Daoy (cell line): ENCODE measurements at regions not wholly inside any gene's neighbourhood (a gene's known extent, or its start where the extent isn't known, plus 50 kb on each side); places are given as distances from the start of the nearest gene placed in this dataset.

Source experiments
- DNase-seq: peaks from one replicate; pipeline ENCODE4 v3.0.0-alpha.2; 2015; ENCODE audit warnings: low read depth

DNA sequence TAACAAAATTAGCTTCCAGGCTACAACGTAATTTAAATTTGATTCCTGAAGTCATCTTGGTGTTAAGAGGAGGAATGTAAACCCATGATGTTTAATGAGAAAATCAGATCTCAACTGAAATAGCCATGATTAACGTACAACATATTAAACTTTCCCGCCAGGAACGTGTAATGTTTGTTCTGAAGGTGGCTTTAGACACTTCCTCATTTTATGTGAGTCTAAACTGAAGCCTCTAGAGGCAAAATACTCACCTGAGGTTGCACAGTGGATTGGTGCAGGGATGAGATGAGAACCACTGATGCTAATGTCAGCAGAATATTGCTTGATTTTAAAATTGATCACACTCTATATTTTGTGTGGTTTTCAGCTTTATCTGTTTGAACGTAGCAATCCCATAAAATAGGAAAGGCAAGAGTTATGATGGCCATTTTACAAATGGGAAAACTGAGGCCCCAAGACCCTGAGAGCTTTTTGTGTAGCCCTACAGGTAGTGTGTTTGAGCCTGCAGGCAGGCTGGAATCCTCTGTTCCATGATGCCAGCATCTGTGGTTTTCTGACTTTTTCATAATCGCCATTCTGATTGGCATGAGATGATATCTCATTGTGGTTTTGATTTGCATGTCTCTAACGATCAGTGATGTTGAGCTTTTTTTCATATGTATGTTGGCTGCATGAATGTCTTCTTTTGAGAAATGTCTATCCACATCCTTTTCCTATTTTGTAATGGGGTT is 243.7 kb upstream of the BMPER start:
- DNase-seq = no peak

DNA sequence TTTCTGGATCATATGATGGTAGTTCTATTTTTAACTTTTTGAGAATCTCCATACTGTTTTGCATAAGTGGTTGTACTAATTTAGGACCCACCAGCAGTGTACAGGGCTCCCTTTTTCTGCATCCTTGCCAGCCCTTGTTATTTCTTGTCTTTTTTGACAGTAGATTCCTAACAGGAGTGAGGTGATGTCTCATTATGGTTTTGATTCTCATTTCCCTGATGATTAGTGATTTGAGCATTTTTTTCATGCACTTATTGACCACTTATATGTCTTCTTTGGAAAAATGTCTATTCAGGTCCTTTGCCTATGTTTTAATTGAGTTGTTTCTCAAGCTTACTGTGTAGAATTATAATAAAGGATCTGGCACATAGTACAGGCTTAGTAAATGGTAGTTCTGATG is 238.8 kb upstream of the BMPER start:
- DNase-seq = peak; percentile 21

DNA sequence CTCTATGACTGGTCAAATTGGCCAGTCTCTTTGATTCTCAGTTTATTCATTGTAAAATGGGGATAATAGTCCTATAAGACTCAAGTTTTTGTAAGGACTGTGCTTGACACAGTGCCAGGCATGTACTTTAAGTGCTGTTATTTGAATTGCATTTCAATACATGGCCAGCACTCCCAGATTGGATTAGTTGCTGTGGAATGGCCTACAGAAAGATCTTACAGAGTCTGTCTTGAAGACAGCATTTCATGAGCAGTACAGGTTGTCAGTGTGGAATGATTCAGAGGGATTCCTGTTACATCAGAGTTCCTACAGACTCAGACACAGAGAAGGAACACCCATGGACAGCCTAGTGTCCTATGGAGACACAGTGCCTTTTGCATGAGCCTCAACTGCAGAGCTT is 238.1 kb upstream of the BMPER start:
- no peak for DNase-seq

DNA sequence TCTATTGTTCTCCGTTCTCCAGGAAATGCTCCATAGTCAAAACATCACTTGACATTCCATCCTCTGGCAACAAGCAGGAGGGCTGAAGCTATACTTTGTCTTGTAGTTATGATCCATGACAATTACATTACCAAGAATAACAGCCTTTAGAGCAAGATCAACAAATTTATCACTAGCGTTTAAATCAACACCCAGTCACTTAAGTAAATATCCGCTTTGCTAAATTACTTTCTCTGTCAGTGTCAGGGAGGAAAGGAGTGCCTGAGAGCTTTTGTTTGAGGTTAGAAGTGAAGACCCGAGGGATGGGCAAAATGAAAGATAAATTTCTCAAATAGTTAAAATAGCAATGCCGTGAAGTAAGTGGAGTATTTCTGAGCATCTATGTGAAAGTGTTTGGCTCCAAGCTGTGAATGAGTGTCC is 236.1 kb upstream of the BMPER start:
- peak; percentile 70 for DNase-seq

DNA sequence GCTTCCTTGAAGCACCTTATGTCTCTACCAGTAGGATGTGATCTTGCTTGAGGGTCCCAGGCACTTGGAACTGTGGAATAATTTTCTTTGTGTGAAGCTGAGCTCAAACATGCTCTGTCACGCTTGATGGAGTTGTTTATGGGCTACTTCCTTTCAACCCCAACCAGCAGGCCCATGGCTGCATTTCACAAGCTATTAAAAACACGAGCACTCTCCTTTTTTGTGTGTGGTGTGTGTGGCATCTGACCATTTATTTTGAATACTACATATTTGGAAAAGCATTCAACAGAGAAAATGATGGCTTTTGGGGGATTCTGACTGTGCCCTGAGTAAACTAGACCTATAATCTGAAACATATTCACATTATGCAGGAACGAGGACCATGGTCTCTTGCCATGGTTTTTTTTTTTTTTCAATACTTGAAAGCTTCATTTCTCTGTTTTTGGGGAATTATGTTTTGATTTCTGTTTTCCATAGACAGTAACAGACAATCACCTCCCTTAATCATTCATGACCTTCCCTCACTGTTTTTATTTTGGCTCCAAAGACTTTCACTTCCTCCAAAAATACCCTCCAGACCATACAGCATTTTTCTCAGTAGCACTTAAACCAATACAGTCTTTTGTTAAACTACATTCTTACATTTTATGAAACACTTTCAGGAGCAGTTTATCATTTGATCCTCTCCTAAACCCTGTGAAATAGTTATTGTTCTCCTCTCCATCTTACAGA is 233.6 kb upstream of the BMPER start:
- DNase-seq = no peak

DNA sequence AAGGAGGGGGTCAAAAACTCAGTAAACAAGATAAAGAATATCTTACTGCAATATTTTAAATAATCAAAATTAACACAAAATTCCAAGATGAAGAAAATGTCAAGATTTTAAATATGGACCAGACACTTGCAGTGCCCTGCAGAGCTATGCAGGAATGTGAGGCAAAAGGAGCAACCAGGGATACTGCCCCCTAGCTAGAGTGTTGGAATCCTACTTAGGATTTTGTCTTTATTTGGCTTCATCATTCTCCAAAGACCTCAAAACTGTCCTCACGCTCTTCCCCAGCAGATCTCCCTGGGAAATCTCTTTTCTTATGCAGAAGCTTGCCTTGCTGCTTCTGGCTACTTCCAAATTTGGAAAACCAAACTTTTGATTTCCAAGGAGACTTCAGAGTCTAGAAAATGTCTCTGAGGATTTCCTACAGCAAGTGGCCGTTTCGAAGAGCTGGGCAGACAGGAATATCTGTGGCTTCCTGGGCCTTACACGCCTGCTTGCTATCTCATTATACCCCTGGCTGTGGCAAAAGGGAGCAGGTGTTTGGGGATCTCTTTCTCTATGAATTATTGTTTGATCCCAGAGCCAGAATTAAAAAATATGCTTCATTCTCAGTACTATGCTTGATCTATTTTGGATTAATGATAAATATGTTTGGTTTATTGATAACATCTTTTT is 232.2 kb upstream of the BMPER start:
- DNase-seq = no peak

DNA sequence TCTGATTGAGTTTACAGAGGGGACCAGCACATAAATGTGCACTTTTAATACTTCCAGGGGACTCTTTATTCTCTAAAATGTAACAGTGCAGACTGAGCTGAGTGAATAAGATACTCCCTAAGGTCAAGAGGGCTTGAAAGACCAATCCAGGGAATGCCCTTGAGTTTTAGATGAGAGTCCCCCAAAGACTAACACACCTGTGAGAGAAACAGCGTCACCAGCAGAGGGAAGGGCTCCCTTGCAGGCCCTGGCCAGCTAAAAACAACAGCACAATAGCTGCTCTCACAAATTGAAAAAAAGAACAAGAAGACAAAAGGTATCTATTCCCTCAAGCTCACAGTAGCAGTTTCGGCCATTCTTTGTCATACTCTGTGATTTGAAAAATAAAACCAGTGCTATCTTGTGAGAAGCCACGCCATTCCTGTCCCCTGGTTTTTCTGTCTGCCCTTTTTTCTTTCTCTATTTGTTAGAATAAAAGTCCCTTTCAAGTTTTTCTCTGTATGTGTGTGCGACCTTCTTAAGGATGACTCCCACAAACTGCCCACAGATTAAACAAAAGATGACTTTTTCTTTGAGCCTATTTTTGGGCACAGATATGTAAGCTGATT is 230.4 kb upstream of the BMPER start:
- no peak for DNase-seq

DNA sequence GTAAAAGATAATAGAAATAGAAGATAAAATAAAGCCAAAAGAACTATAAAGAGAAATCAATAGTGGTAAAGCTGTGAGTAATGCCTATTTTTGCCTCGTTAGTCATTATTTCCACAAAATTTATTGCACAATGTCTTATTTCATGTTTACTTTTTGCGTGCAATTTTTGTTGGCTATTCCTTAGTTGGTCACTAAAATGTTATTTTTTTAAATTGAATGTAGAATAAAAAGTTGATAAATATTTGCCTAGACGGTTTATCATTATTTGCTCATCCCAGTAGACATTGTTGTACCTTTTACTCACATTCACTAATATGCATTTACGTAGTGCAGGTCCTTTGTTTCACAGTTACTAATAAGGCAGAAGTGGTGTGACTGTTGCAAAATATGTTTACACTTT is 227.8 kb upstream of the BMPER start:
- no peak for DNase-seq

DNA sequence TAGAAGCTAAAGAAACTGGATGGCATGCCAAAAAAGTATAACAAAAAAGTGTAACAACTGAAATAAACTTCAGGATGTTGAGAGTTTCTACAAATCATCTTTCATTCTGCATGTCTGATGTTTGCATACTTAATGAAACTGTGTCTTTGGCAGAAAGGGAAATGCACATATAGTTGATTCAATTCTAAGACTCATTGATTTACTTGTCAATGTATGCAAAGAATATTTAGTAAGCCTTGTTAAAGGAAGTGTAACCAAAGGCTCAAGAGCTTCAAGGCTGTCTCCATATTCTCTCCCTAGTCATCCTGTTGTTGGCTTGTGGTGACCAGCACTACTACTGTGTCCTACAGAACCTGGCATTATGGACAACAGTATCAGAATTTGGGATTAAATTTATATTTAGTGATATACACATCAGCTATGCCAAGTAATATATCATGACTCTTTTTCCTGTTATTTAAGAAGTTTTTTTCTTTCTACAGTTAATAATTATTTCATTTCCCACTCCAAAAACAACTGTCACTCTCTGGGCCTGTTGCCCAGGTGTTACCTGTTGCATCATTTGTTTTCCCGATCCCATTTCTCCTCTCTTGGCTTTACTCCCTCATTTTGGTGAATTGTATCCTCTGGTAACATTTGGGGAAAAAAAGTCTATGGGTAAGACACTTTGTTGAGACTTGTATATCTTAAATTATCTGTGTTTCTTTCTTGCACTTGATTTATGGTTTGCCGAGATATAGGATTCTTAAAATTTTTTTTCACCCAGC is 226.6 kb upstream of the BMPER start:
- no peak for DNase-seq

DNA sequence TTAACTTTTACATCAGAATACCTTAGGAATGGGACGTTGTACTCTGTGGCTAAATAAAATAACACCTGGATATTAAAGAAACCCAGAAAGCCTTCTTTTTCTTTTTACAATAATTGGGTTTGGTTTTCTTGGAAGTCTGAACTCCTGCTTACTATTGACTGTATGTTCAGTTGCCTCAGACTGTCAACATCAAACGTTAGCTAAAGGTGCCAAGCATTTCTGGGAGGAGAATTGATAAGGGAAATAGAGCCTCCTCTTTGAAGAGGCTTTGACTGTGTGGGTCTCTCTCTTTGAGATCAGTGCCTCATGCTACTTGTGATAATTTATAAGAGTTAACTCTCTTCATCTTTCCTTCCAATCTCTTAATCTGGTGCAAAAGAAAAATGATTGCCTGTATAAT is 224.7 kb upstream of the BMPER start:
- DNase-seq = no peak

DNA sequence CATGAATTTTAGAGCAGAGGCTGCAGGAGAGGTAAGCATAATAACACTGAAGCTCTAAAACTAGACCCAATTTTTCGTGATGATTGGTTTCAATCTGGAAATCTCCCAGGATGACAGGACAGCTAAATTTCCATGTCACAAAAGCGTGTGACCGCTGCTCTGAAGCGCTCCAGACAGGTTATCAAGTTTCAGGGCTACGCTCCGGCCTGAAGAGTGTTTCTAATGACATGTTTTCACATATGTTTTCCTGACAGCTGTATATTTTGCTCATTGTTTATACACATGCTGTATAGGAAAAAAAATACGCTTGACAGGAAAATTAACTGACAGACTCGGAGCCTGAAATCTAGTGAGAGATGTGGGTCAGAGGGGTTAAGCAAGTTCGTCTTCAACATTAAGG is 219.8 kb upstream of the BMPER start:
- DNase-seq = no peak

DNA sequence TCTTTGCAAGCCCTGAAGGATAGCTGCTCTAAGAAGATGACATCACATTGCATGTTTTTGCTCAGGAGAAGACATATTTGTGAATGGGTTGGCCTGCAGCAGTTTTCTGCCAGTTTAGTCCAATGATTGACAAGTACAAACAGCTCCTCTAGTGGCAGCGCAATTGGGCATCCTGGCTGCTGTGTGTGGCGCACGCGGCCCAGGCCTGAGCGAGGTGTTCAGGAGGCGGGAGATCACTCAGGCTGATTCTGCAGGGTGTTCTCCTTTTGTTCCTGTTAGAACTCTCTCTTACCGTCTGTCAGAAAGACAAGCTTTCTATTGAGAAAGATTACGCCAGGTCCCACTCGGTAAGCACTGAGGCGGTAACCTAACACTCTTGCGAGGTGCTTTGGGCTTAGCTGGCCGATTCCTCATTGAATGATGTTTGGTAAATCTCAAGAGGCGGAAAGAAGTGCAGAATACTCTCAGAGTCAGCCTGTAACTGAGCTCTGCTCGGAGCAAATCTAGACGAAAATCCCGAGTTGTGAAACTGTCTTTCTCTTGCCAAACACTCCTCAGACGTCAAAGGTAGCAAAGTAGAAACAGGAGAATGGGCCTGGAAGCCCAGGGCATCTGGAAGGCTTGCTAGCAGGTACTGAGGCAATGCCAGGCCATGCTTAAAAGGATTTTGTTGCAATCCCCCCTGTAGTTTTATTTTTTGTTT is 219.2 kb upstream of the BMPER start:
- peak; percentile 17 for DNase-seq

DNA sequence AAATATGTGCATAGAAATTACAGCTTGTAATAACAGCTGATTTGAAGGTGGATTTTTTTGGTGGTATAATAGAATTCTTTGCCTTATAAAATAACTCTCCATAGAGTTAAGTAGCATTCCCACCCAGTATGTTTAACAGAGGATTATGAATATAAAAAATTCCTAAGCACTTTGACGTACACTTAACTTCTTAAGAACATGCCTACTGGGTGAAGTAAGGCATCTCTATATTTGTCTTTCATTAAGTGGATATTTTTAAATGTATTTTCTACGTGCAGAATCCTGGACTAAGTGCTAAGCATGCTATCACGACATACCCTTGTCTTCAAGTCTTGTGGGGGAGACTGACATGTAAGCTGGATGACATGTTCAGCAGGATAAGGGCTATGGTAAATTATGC is 217.7 kb upstream of the BMPER start:
- DNase-seq = no peak

DNA sequence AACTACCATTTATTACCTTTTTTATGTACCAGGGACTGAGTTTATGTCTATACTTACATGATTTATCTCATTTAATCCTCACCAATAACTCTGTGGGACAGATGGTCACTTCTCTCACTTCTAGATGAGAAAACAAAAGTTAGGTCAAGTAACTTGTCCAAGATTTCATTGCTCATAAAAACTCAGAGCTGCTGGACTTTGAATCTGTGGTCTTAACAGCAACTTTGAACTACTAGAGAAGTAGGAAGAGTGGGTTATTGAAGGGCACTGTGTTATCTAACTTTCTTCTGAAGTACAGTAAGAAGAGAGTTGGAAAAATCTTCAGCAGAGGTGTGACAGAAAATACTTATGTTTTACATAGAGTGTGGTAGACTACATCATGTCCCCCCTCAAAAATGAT is 214.2 kb upstream of the BMPER start:
- DNase-seq = no peak

DNA sequence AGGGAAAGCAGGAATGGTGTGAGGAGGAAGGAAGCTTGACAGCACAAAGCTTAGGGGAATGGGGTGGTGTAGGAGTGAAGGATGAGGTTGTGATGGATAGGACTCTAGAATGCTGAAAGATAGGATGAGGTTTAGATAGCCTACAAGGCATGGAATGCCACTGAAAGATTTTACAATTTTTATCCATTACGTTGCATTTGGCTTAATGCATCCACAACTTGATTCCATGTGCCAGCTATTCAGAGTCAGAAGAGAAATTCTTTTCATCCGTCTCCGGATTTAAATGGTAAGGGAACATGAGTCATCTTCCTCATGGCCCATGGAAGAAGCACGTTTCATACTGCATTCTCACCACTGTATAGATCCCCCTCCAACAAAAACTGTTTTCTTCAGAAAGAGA is 212.4 kb upstream of the BMPER start:
- DNase-seq = peak; percentile 42

DNA sequence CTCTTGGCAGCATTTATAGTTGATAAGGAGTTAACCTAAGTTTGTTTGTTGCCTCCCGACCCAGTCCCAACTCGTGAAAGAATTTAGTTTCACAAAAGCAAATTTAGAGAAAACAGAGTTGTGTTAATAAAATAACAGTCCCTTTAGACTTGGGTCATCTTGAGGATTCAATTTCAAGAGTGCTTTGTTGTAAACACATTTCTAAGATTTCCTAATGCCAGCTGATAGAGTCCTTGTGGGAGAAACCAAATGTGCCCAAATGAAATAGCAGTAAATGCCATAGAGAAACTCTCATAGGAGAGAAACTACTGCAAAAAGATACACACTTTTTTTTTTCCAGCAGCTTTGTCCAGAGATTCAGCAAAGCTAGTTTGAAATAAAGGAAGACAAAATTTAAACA is 211.3 kb upstream of the BMPER start:
- DNase-seq = no peak

DNA sequence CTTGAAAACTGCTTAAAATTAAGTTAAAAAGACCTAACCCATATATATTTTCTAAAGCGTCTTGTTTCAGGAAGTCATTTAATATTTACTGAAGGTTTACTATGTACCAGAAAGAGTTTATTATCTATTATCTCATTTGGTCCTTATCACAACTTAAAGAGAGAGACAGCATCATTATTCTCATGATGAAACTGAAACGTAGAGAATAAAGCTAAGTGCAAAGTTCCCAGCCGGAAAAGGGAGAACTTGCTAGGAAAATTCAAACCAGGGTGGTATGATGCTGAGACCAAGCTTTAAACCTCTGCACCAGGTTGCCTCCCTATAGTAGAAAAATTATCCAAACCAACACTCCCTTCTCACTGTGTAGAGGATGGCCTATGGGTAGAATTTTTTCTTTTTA is 207.7 kb upstream of the BMPER start:
- DNase-seq = no peak

DNA sequence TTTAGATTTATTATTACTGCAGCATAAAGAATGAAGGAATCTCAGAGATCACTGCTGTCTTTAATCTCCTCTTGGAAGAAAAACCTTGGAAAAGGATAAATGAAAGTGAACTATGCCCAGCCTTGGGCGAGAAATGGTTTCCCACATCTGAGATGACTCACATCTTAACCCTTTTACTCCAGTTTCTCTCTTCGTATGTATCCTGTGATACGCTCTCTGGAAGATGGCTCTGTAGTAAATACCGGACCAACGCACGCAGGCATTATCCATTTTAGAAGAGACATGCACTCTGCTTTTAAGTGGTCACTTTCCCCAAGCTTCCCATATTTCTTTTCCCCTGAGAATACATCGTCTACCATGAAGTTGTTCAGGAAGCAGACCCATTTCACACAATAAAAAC is 207.3 kb upstream of the BMPER start:
- DNase-seq = peak; percentile 47

DNA sequence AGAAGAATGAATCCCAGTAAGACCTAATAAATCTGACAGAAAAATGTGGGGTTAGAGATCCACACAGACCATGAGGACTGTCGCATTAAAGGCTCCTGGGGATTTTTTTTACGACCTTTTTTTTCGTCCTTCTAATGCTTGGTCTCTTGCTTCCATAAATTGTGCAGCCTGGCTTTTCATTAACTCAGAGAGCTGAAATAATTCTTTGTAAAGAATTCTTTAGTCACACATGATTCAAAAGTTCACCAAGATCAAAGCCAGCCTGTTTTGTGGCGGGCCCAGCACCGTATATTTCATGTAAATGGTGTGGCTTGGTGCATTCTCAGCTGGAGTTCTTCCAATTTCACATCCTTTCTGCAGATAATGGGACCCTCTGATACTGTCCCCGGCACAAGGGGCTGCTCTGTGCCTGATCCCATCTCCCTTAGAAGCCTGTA is 206.6 kb upstream of the BMPER start:
- DNase-seq = no peak

DNA sequence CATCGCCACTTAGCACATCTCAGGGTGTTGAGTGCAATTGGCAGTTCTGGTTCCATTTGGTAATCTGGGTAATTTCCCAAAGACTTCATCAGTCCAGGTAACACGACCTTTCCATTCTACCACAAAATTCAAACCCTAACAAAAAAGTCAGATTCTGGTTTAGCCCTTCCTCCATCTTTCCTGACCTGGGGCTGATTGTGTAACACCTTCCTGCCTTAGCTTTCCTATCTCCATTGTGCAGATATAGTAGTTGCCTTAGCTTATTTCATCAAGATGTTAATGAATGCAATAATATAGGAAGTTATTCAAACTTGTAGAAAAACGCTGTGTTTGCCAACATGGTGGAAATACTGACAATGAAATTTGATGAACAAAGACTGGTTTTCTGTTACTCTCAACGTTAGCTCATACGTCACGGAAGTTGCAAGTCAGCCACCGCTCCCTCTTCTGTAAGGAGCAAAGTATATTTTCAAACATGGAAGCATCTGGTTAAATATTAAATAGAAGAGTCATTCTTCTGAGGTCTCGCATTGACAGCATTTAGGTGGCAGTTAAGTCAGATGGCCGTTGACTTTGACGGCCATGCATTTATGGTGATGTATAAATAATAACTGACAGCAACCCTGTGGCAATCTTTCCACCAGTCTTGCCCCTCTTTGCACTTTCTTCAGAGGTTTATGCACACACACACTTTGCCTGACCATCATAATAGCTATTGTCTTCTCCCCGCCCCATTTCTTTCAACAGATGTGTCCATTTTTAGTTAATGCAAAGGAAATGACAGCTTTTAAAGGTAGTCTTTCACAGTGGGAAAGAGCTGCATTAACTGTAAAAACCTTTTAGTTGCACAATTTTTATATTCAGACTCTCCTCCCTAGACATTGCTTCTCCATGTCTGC is 205.1 kb upstream of the BMPER start:
- no peak for DNase-seq
